Fibroblast of lung (primary cell): ENCODE measurements at regions not wholly inside any gene's neighbourhood (a gene's known extent, or its start where the extent isn't known, plus 50 kb on each side); places are given as distances from the start of the nearest gene placed in this dataset.

Experiments
- DNase-seq, 2 donors: peaks; one replicate each; pipeline versions ENCODE4 v3.0.0 to v3.0.0-alpha.2; 2010; ENCODE audit warnings: low read depth in 2 of 2
- H2AFZ ChIP-seq: 2 replicates; pipeline ENCODE4 v1.5.1; 2012; ENCODE audit warnings: low read length, control low read depth, inconsistent platforms
- H3K27ac ChIP-seq: 2 replicates; pipeline ENCODE4 v1.5.1; 2011; ENCODE audit warnings: low read length, control low read depth; ENCODE audit not compliant: insufficient read depth
- H3K27me3 ChIP-seq: 2 replicates; pipeline ENCODE4 v1.5.1; 2011; ENCODE audit warnings: mild to moderate bottlenecking, low read length; ENCODE audit not compliant: control insufficient read depth, insufficient read depth
- H3K36me3 ChIP-seq: 2 replicates; pipeline ENCODE4 v1.5.1; 2011; ENCODE audit warnings: low read length; ENCODE audit not compliant: control insufficient read depth, insufficient read depth
- H3K4me1 ChIP-seq: 2 replicates; pipeline ENCODE4 v1.5.1; 2011; ENCODE audit warnings: low read length; ENCODE audit not compliant: control insufficient read depth, insufficient read depth; ENCODE audit errors: extremely low read depth
- H3K4me2 ChIP-seq: 2 replicates; pipeline ENCODE4 v1.5.1; 2011; ENCODE audit warnings: low read length, control low read depth; ENCODE audit not compliant: insufficient read depth; ENCODE audit errors: extremely low read depth
- H3K4me3 ChIP-seq, 4 experiments: fragments of 200-600 bp in 1 of 4; sonication (generic) in 1 of 4; replicated peaks in 1 of 4; 2 replicates each; pipeline ENCODE4 v1.5.1; 2011 to 2016; ENCODE audit warnings: low read length in 4 of 4, low read depth in 3 of 4, mild to moderate bottlenecking in 3 of 4, control low read depth in 2 of 4, inconsistent platforms in 1 of 4, mixed read lengths in 1 of 4; ENCODE audit not compliant: insufficient read depth in 1 of 4; ENCODE audit errors: control extremely low read depth in 1 of 4
- H3K79me2 ChIP-seq: 2 replicates; pipeline ENCODE4 v1.5.1; 2012; ENCODE audit warnings: mild to moderate bottlenecking, low read length, inconsistent platforms; ENCODE audit not compliant: control insufficient read depth, insufficient read depth
- H3K9ac ChIP-seq: 2 replicates; pipeline ENCODE4 v1.5.1; 2011; ENCODE audit warnings: mild to moderate bottlenecking, low read length, control low read depth; ENCODE audit not compliant: insufficient read depth
- H3K9me3 ChIP-seq: 2 replicates; pipeline ENCODE4 v1.5.1; 2012; ENCODE audit warnings: low read depth, low read length; ENCODE audit not compliant: control insufficient read depth, insufficient read depth
- H4K20me1 ChIP-seq: 2 replicates; pipeline ENCODE4 v1.5.1; 2011; ENCODE audit warnings: low read length; ENCODE audit not compliant: control insufficient read depth, insufficient read depth; ENCODE audit errors: extremely low read depth
- EZH2 ChIP-seq: IDR thresholded peaks from 2 replicates; pipeline ENCODE4 v1.5.1; 2012; ENCODE audit warnings: low read length, control low read depth, mild to moderate bottlenecking; ENCODE audit errors: missing control alignments
- TF ChIP-seq, protein P1 (sequence below), 2 donors: IDR thresholded peaks in 1 of 2; conservative IDR thresholded peaks in 1 of 2; 1 replicate in 1 of 2; 2 replicates in 1 of 2; pipeline ENCODE4 v1.5.1; 2011 to 2012; ENCODE audit warnings: low read length in 2 of 2, control low read depth in 1 of 2, inconsistent platforms in 1 of 2, low read depth in 1 of 2, mild to moderate bottlenecking in 1 of 2

DNA sequence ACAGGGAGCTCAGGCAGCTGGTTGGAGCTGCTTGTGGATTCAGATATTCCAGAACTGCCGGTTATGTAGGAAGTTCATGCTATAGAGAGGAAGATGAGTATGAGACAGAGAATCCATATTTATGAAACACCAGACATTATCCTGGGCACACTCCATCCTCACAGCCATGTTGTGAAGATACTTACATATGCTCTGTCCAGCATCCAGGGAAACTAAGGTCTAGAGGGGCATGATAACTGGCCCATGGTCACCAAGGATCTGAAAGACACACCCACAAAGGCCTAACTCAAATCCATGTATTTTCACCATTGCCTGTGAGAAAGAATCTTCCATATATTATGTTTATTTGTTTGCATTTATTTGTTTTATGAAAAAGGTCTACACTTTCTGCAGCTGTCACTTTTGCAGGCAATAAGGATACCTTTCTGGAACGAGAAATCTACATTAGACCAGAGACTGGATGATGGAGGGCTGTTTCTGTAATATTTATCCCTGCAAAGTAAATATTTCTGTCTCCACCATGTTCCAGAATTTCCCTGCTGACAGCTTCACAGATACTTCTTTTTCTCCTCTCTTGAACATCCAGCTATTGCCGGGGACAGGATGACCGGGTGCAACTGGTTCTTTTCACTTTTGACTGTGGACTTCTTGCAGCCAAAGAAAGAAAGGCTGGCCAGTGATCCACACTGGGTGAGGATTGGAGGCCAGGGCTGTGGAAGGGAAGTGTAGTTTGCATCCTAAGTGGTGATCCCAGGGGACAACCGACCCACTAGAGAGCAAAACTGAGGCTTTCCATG lies 145.9 kb upstream of the NAV2 start:
- no peaks in the 10 kb centered on the region for H3K9me3 ChIP-seq
- no peaks in the 10 kb centered on the region for H3K27me3 ChIP-seq
- DNase-seq = no peak
- H3K27ac ChIP-seq = no peak overlapping the region
- H3K36me3 ChIP-seq = no peaks in the 10 kb centered on the region
- TF ChIP-seq, protein P1, sequence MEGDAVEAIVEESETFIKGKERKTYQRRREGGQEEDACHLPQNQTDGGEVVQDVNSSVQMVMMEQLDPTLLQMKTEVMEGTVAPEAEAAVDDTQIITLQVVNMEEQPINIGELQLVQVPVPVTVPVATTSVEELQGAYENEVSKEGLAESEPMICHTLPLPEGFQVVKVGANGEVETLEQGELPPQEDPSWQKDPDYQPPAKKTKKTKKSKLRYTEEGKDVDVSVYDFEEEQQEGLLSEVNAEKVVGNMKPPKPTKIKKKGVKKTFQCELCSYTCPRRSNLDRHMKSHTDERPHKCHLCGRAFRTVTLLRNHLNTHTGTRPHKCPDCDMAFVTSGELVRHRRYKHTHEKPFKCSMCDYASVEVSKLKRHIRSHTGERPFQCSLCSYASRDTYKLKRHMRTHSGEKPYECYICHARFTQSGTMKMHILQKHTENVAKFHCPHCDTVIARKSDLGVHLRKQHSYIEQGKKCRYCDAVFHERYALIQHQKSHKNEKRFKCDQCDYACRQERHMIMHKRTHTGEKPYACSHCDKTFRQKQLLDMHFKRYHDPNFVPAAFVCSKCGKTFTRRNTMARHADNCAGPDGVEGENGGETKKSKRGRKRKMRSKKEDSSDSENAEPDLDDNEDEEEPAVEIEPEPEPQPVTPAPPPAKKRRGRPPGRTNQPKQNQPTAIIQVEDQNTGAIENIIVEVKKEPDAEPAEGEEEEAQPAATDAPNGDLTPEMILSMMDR (conservative IDR thresholded peaks at IDR 0.05 in 1 of 2, IDR thresholded peaks at IDR 0.05 in 1 of 2; ENCODE audit: low read depth in 1 of 2, low read length in 2 of 2) = no peak
- no peak for TF ChIP-seq EZH2
- no peak overlapping the region for H3K4me3 ChIP-seq
- H3K4me2 ChIP-seq = no peak overlapping the region
- no peaks in the 10 kb centered on the region for H3K79me2 ChIP-seq
- peaks cover 4% of the 10 kb centered on the region for H3K4me1 ChIP-seq
- H2AFZ ChIP-seq = no peak overlapping the region
- H3K9ac ChIP-seq = no peak overlapping the region
- H4K20me1 ChIP-seq = no peaks in the 10 kb centered on the region

DNA sequence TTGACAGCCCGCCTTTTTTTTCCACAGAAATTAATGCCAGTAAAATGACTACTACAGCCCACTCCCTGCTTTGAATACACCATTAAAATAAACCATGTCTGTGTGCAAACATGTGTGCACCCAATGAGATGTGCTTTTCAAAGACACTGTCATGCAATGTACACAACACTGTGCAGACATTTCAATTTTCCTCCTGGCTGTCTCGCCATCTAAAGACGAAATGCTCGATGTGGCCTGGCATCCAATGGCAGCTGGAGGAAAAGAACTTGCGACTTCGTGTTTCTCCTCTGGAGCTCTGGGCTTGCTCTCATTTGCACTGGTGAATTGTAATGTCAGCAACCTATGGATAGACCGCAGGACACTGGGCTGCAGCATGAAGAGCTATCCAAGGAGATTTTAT lies 147.0 kb upstream of the NAV2 start:
- no peaks in the 10 kb centered on the region for H3K9me3 ChIP-seq
- H3K4me2 ChIP-seq = no peak overlapping the region
- no peaks in the 10 kb centered on the region for H3K79me2 ChIP-seq
- TF ChIP-seq, protein P1 (conservative IDR thresholded peaks at IDR 0.05 in 1 of 2, IDR thresholded peaks at IDR 0.05 in 1 of 2; ENCODE audit: low read depth in 1 of 2, low read length in 2 of 2) = no peak
- TF ChIP-seq EZH2 = no peak
- H3K4me3 ChIP-seq = no peak overlapping the region
- H4K20me1 ChIP-seq = no peaks in the 10 kb centered on the region
- no peak overlapping the region for H3K27ac ChIP-seq
- DNase-seq = no peak
- no peak overlapping the region for H2AFZ ChIP-seq
- peaks cover 4% of the 10 kb centered on the region for H3K4me1 ChIP-seq
- H3K27me3 ChIP-seq = no peaks in the 10 kb centered on the region
- H3K9ac ChIP-seq = no peak overlapping the region
- no peaks in the 10 kb centered on the region for H3K36me3 ChIP-seq

DNA sequence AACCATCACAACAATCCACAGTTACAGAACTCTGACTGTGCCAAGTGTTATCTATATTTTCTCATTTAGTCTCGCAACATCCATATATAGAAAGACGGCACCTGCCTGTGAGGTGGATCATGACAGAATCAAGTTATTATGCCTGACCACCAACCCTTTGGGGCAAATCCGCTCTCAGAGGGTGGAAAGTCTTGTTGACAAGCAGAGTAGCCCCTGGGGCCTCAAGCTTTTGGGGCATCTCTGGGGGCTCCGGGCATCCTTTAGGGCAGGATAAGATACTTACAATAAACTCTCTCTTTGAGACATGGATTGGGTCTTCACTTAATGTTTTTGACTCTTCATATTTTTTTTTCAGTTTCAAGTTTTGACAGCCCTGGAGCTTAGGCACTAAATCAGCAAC lies 150.5 kb upstream of the NAV2 start:
- no peaks in the 10 kb centered on the region for H4K20me1 ChIP-seq
- DNase-seq = no peak
- no peak overlapping the region for H3K4me3 ChIP-seq
- no peaks in the 10 kb centered on the region for H3K36me3 ChIP-seq
- no peak overlapping the region for H2AFZ ChIP-seq
- TF ChIP-seq, protein P1 (conservative IDR thresholded peaks at IDR 0.05 in 1 of 2, IDR thresholded peaks at IDR 0.05 in 1 of 2; ENCODE audit: low read depth in 1 of 2, low read length in 2 of 2) = no peak
- no peak for TF ChIP-seq EZH2
- H3K9ac ChIP-seq = no peak overlapping the region
- H3K79me2 ChIP-seq = no peaks in the 10 kb centered on the region
- no peak overlapping the region for H3K27ac ChIP-seq
- no peak overlapping the region for H3K4me2 ChIP-seq
- no peaks in the 10 kb centered on the region for H3K9me3 ChIP-seq
- no peaks in the 10 kb centered on the region for H3K27me3 ChIP-seq
- H3K4me1 ChIP-seq = peaks cover 4% of the 10 kb centered on the region
